ENCODE measurements at regions not wholly inside any gene's neighbourhood (a gene's known extent, or its start where the extent isn't known, plus 50 kb on each side); places are given as distances from the start of the nearest gene placed in this dataset.

- TF ChIP-seq CTCF (IDR thresholded peaks at IDR 0.05; ENCODE audit: control extremely low read depth in 1 of 3, insufficient read depth in 1 of 3, low read depth in 1 of 3, low read length in 3 of 3) (peak; percentile 48 to 64 (median 58)), SRF (IDR thresholded peaks at IDR 0.05; ENCODE audit: low read depth, low read length) (no peak), CHD2 (IDR thresholded peaks at IDR 0.05; ENCODE audit: low read length) (no peak), RAD21 (IDR thresholded peaks at IDR 0.05 in 1 of 2, conservative IDR thresholded peaks at IDR 0.05 in 1 of 2; ENCODE audit: low read depth in 2 of 2, low read length in 2 of 2) (peak; percentile 58 to 72), ASH2L (IDR thresholded peaks at IDR 0.05; ENCODE audit: low read length) (no peak)
Measured at GRCh38 chr10:43885842-43886241, 237.2 kb upstream of the ZNF32 start (continued).

Measured in H1 (cell line).